ENCODE measurements at regions not wholly inside any gene's neighbourhood (a gene's known extent, or its start where the extent isn't known, plus 50 kb on each side); places are given as distances from the start of the nearest gene placed in this dataset.
A peak's percentile ranks its signal among the peaks of the same experiment; 100 is the strongest.
"Not testable (repeated sequence)": the region's sequence is repeated elsewhere in the genome, so short reads cannot be mapped to it uniquely, and the experiment has no call there.

- Histone ChIP-seq H3K27ac (ENCODE audit: insufficient read depth, low read depth, low read length) (no peak overlapping the region), H3K79me2 (ENCODE audit: control insufficient read depth, insufficient read depth, low read length) (no peaks in the 10 kb centered on the region), H4K20me1 (replicated peaks; ENCODE audit: control insufficient read depth, extremely low read depth, insufficient read depth, low read length) (no peaks in the 10 kb centered on the region), H3K9ac (replicated peaks; ENCODE audit: extremely low read depth, insufficient read depth, low read length) (no peak overlapping the region), H3K4me3 (replicated peaks in 1 of 3; ENCODE audit: insufficient read depth in 1 of 3, low read depth in 1 of 3, low read length in 3 of 3) (no peak overlapping the region), H3K4me2 (ENCODE audit: insufficient read depth, low read length) (no peak overlapping the region), H3K27me3 (ENCODE audit: control insufficient read depth in 2 of 2, insufficient read depth in 2 of 2, low read length in 2 of 2) (no peaks in the 10 kb centered on the region), H3K9me3 (replicated peaks; ENCODE audit: control insufficient read depth, insufficient read depth, low read length) (no peaks in the 10 kb centered on the region), H2AFZ (ENCODE audit: low read depth, low read length) (no peak overlapping the region), H3K9me1 (replicated peaks; ENCODE audit: control insufficient read depth, extremely low read depth, insufficient read depth, low read length) (no peaks in the 10 kb centered on the region), H3K36me3 (ENCODE audit: control insufficient read depth in 2 of 2, extremely low read depth in 1 of 2, insufficient read depth in 2 of 2, low read length in 2 of 2) (no peaks in the 10 kb centered on the region), H3K4me1 (ENCODE audit: control insufficient read depth, extremely low read depth, insufficient read depth, low read length) (no peaks in the 10 kb centered on the region)
- TF ChIP-seq POLR2AphosphoS5 (IDR thresholded peaks at IDR 0.05; ENCODE audit: insufficient read depth, low read depth, low read length) (no peak), GATA2 (IDR thresholded peaks at IDR 0.05; ENCODE audit: insufficient read depth, insufficient read length, low read depth, low read length) (no peak), JUN (IDR thresholded peaks at IDR 0.05; ENCODE audit: borderline replicate concordance, insufficient read depth, insufficient read length, low read depth) (no peak), MYC (IDR thresholded peaks at IDR 0.05; ENCODE audit: low read depth, low read length) (no peak), EZH2 (IDR thresholded peaks at IDR 0.05; ENCODE audit: borderline replicate concordance, low read depth, low read length, severe bottlenecking) (no peak), FOS (IDR thresholded peaks at IDR 0.05; ENCODE audit: borderline replicate concordance, insufficient read depth, low read length) (no peak)
- TF ChIP-seq, protein P1, sequence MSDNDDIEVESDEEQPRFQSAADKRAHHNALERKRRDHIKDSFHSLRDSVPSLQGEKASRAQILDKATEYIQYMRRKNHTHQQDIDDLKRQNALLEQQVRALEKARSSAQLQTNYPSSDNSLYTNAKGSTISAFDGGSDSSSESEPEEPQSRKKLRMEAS (IDR thresholded peaks at IDR 0.05; ENCODE audit: insufficient read depth, insufficient read length): no peak
- TF ChIP-seq, protein P2, sequence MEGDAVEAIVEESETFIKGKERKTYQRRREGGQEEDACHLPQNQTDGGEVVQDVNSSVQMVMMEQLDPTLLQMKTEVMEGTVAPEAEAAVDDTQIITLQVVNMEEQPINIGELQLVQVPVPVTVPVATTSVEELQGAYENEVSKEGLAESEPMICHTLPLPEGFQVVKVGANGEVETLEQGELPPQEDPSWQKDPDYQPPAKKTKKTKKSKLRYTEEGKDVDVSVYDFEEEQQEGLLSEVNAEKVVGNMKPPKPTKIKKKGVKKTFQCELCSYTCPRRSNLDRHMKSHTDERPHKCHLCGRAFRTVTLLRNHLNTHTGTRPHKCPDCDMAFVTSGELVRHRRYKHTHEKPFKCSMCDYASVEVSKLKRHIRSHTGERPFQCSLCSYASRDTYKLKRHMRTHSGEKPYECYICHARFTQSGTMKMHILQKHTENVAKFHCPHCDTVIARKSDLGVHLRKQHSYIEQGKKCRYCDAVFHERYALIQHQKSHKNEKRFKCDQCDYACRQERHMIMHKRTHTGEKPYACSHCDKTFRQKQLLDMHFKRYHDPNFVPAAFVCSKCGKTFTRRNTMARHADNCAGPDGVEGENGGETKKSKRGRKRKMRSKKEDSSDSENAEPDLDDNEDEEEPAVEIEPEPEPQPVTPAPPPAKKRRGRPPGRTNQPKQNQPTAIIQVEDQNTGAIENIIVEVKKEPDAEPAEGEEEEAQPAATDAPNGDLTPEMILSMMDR (IDR thresholded peaks at IDR 0.05; ENCODE audit: extremely low read depth in 1 of 2, insufficient read depth in 1 of 2, low read depth in 1 of 2, low read length in 2 of 2): no peak
- ChIA-PET POLR2A (no interaction called here), CTCF (no interaction called here)
- intact Hi-C loops (cut with micrococcal nuclease) (no loop called here), dilution Hi-C loops (cut with MboI; ENCODE audit: extremely low pct_ligation_motif_present, low sequenced_read_pairs) (no loop called here)
- DNase-seq (ENCODE audit: low read depth, low spot score) (no peak), FAIRE-seq (no peak)
- BruUV-seq (replicated peaks): no TSS peak
Observed at GRCh38 chr10:3559011-3559410, 226.0 kb downstream of the KLF6 start.

GRCh38 chr10:3556191-3557017 is 228.6 kb downstream of the KLF6 start:
- H3K36me3 ChIP-seq (ENCODE audit: control insufficient read depth in 2 of 2, extremely low read depth in 1 of 2, insufficient read depth in 2 of 2, low read length in 2 of 2); H3K9me3 ChIP-seq (replicated peaks; ENCODE audit: control insufficient read depth, insufficient read depth, low read length); H3K27ac ChIP-seq (ENCODE audit: insufficient read depth, low read depth, low read length); BruUV-seq (replicated peaks); H3K79me2 ChIP-seq (ENCODE audit: control insufficient read depth, insufficient read depth, low read length); intact Hi-C loops (cut with micrococcal nuclease); H3K27me3 ChIP-seq (ENCODE audit: control insufficient read depth in 2 of 2, insufficient read depth in 2 of 2, low read length in 2 of 2); POLR2A ChIA-PET; H2AFZ ChIP-seq (ENCODE audit: low read depth, low read length); H3K4me1 ChIP-seq (ENCODE audit: control insufficient read depth, extremely low read depth, insufficient read depth, low read length); FAIRE-seq; H4K20me1 ChIP-seq (replicated peaks; ENCODE audit: control insufficient read depth, extremely low read depth, insufficient read depth, low read length); dilution Hi-C loops (cut with MboI; ENCODE audit: extremely low pct_ligation_motif_present, low sequenced_read_pairs); CTCF ChIA-PET; H3K9me1 ChIP-seq (replicated peaks; ENCODE audit: control insufficient read depth, extremely low read depth, insufficient read depth, low read length); H3K9ac ChIP-seq (replicated peaks; ENCODE audit: extremely low read depth, insufficient read depth, low read length): not testable (repeated sequence)
- peak; percentile 66 for DNase-seq (ENCODE audit: low read depth, low spot score)
- Histone ChIP-seq H3K4me3 (replicated peaks in 1 of 3; ENCODE audit: insufficient read depth in 1 of 3, low read depth in 1 of 3, low read length in 3 of 3) (peak overlapping the region in 2 of 3 experiments; percentile 5 to 46), H3K4me2 (ENCODE audit: insufficient read depth, low read length) (peak overlapping the region; percentile 29)
